ENCODE measurements at regions not wholly inside any gene's neighbourhood (a gene's known extent, or its start where the extent isn't known, plus 50 kb on each side); places are given as distances from the start of the nearest gene placed in this dataset.

DNA sequence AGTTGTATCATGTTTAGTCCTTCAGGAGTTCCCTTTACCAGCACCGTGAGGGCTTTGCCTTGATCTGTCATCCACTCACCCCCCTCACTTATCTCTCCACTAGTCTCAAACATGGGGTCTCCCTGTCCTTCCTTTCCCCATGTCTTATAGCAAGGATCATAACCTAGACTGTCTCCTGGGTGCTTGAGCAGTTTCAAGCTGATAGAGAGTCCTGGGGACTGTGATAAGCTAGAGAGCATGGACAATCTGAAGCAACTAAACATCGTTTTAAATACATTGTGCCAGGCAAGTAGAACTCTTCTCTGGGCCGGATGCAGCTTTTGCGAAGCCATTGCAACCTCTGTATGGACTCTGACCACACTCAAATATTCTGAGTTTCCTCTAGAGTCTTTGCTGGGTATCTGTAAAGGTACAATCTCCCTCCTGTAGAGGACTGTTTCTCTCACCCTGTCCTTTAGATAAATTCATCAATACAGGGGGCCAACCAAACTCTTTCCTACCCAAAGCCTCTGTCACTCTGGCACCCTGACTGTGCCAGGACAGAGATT lies 684.6 kb upstream of the NR2F2 start:
- FAIRE-seq (no peak), DNase-seq (ENCODE audit: insufficient read length, low spot score) (no peak)
- TF ChIP-seq POLR2AphosphoS5 (IDR thresholded peaks at IDR 0.05; ENCODE audit: low read depth, low read length) (no peak), POU2F2 (IDR thresholded peaks at IDR 0.05; ENCODE audit: low read depth, low read length) (no peak), SPI1 (IDR thresholded peaks at IDR 0.05; ENCODE audit: low read depth, low read length) (no peak), POLR2A (IDR thresholded peaks at IDR 0.05; ENCODE audit: low read depth, low read length) (no peak), PAX5 (IDR thresholded peaks at IDR 0.05; ENCODE audit: insufficient read depth, low read length, severe bottlenecking) (no peak), TAF1 (IDR thresholded peaks at IDR 0.05; ENCODE audit: low read depth, low read length) (no peak)

DNA sequence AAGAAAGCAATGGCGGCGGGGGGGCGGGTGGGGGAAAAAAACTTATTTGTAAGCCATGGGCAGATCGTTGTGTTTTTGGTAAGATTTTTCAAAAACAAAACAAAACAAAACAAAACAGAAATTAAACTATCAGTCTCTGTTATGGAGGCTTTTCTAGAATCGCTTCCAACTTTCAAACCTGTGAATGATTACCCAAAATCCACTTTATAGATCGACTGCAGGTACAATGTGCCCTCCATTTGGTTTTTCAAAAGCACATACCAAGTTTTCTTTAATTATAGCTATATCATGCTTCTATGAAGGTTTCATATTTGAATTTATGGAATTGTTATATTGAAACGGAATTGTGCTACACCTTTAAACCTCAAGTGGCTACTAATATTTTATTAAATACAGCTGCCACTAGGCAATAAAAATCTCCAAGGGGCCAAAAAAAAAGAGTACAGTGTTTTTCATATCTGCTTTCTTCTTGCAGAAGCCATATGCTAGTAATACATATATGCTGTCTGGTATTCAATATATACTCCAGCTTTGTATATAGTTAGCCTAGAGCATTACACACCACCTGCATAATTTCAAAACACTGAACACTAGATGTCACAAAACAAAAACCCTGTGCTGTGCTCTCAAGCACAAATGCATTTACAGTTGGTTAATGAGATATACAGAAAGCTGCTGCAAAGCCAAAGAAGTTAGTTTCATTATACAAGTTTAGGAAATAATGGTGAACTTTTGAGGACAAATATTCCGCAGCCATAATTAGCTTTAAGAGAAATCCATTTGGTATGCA lies 683.8 kb upstream of the NR2F2 start:
- DNase-seq (ENCODE audit: insufficient read length, low spot score), result no peak
- TF ChIP-seq PAX5 (IDR thresholded peaks at IDR 0.05; ENCODE audit: insufficient read depth, low read length, severe bottlenecking), result no peak
- TF ChIP-seq POU2F2 (IDR thresholded peaks at IDR 0.05; ENCODE audit: low read depth, low read length), result no peak
- no peak for TF ChIP-seq SPI1 (IDR thresholded peaks at IDR 0.05; ENCODE audit: low read depth, low read length)
- no peak for TF ChIP-seq POLR2A (IDR thresholded peaks at IDR 0.05; ENCODE audit: low read depth, low read length)
- no peak for TF ChIP-seq POLR2AphosphoS5 (IDR thresholded peaks at IDR 0.05; ENCODE audit: low read depth, low read length)
- TF ChIP-seq TAF1 (IDR thresholded peaks at IDR 0.05; ENCODE audit: low read depth, low read length), result no peak
- no peak for FAIRE-seq

DNA sequence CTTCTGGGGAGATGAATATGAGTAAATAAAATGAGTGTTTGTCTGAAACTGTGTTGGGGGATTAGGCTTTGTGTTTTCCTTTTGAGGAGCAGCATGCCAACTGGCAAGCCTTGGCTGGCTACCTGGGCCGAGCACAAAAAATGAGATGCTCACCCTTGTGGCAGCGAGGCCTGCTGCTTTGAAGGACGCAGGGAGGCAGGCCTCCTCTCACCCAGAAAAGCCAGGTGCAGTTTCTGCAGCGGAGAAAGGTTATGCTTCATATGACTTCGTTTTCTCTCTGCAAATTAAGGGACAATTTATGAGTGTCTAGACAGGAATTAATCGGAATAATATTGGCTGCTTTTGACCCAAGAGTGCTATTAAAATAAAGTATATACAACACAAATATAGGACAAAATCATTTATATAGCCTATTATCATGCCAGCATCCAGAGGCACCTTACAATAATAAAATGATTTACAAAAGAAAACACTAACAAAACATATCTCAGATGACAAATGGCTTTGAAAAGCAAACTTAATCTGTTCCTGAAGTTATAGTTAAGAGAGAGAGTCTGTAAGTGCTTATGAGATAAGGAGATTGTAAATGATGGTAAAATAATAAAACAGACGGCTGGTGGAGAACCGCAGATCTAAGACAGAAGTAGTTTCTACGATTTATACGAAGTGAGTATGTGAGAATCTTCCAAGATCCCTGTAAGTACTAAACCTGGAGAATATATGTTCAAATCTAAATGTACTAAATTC lies 682.8 kb upstream of the NR2F2 start:
- no peak for FAIRE-seq
- DNase-seq (ENCODE audit: insufficient read length, low spot score), result no peak
- TF ChIP-seq POLR2A (IDR thresholded peaks at IDR 0.05; ENCODE audit: low read depth, low read length), result no peak
- no peak for TF ChIP-seq SPI1 (IDR thresholded peaks at IDR 0.05; ENCODE audit: low read depth, low read length)
- TF ChIP-seq POLR2AphosphoS5 (IDR thresholded peaks at IDR 0.05; ENCODE audit: low read depth, low read length), result no peak
- TF ChIP-seq POU2F2 (IDR thresholded peaks at IDR 0.05; ENCODE audit: low read depth, low read length), result no peak
- TF ChIP-seq TAF1 (IDR thresholded peaks at IDR 0.05; ENCODE audit: low read depth, low read length), result no peak
- TF ChIP-seq PAX5 (IDR thresholded peaks at IDR 0.05; ENCODE audit: insufficient read depth, low read length, severe bottlenecking), result no peak

DNA sequence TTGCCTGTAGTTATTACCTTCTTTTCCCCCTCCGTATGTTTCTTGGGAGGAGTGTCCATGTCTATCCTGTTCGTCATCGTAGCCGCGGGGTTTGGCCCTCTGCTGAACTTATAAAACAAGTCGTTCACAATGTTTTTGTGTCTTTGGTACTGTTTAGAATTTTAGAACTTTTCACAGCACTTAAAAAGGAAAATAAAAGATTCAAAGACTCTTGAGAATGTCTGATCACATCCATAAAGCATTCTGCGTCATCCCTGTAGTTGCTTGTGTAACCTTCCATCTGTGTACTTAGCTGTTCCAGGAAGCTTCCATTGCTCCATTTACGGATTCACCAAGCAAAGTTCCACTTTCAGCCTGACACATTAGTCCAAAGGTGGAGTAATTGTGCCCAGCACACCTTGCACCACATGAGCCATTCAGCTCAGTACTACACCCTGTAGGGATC lies 677.1 kb upstream of the NR2F2 start:
- DNase-seq (ENCODE audit: insufficient read length, low spot score) (no peak), FAIRE-seq (no peak)
- no peak for TF ChIP-seq TAF1 (IDR thresholded peaks at IDR 0.05; ENCODE audit: low read depth, low read length)
- TF ChIP-seq POLR2AphosphoS5 (IDR thresholded peaks at IDR 0.05; ENCODE audit: low read depth, low read length), result no peak
- TF ChIP-seq POU2F2 (IDR thresholded peaks at IDR 0.05; ENCODE audit: low read depth, low read length), result no peak
- TF ChIP-seq PAX5 (IDR thresholded peaks at IDR 0.05; ENCODE audit: insufficient read depth, low read length, severe bottlenecking), result no peak
- TF ChIP-seq POLR2A (IDR thresholded peaks at IDR 0.05; ENCODE audit: low read depth, low read length), result no peak
- no peak for TF ChIP-seq SPI1 (IDR thresholded peaks at IDR 0.05; ENCODE audit: low read depth, low read length)

DNA sequence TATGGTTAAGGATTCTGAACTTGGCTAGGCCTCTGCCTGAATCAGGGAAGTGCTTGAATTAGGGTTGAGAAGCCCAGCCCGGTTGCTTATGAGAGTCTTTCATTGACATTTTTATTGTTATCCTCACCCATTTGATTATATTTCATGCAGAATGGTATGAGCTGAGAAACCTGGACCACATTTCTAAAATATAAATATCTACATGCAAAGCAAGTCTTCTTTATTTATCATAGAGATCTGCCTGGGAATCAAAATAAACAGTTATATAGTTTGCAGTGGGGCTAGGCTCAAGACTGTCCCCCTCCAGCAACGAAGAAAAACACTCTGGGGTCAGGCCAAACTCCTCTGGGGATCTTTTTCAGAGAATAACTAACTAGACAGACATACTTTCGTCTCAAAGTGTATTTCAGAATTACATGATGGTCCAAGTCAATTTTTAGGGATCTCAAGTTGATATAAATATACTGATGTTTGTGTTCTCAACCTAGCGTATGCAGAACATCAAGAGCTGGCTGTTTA lies 675.4 kb upstream of the NR2F2 start:
- no peak for FAIRE-seq
- DNase-seq (ENCODE audit: insufficient read length, low spot score), result no peak
- TF ChIP-seq POLR2AphosphoS5 (IDR thresholded peaks at IDR 0.05; ENCODE audit: low read depth, low read length) (no peak), POU2F2 (IDR thresholded peaks at IDR 0.05; ENCODE audit: low read depth, low read length) (no peak), PAX5 (IDR thresholded peaks at IDR 0.05; ENCODE audit: insufficient read depth, low read length, severe bottlenecking) (no peak), SPI1 (IDR thresholded peaks at IDR 0.05; ENCODE audit: low read depth, low read length) (no peak), POLR2A (IDR thresholded peaks at IDR 0.05; ENCODE audit: low read depth, low read length) (no peak), TAF1 (IDR thresholded peaks at IDR 0.05; ENCODE audit: low read depth, low read length) (no peak)

DNA sequence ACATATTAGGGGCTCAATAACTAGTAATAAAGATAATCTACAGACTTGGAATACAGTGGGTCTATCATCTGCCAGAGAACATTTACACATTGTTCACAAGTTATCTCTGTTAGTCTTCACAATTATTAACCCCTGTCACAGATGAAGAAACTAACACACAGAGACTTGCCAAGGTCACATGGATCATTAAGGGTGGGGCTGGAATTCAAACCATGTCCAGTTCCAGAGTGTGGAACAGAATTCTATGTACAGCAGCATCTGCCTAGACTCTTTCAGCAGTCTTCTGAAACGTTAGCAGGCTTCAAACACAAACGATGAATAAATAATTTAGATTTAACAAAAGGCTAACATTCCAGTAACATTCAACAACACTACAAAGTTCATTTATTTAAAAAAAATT lies 673.9 kb upstream of the NR2F2 start:
- TF ChIP-seq POLR2A (IDR thresholded peaks at IDR 0.05; ENCODE audit: low read depth, low read length) (no peak), TAF1 (IDR thresholded peaks at IDR 0.05; ENCODE audit: low read depth, low read length) (no peak), POU2F2 (IDR thresholded peaks at IDR 0.05; ENCODE audit: low read depth, low read length) (no peak), SPI1 (IDR thresholded peaks at IDR 0.05; ENCODE audit: low read depth, low read length) (no peak), PAX5 (IDR thresholded peaks at IDR 0.05; ENCODE audit: insufficient read depth, low read length, severe bottlenecking) (no peak), POLR2AphosphoS5 (IDR thresholded peaks at IDR 0.05; ENCODE audit: low read depth, low read length) (no peak)
- DNase-seq (ENCODE audit: insufficient read length, low spot score) (no peak), FAIRE-seq (no peak)

DNA sequence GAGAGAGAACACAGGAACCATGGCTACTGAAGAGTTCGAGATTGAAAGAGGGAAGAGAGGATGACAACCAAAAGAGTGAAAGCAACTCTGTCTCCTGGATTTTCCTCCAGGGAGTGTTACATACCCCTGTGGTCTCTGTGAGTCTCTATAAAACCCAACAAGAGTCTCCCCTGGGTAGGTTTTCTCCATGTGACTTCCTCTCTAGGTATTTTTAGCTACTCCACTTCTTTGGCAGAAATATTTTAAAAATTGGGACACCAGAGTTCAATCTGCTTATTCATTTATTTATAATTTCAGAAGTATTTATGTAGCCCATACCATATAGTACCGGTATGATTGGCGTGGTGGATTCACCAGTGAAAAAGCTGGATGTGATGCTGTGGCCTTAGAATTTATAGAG lies 671.7 kb upstream of the NR2F2 start:
- no peak for FAIRE-seq
- TF ChIP-seq TAF1 (IDR thresholded peaks at IDR 0.05; ENCODE audit: low read depth, low read length), result no peak
- TF ChIP-seq PAX5 (IDR thresholded peaks at IDR 0.05; ENCODE audit: insufficient read depth, low read length, severe bottlenecking), result no peak
- TF ChIP-seq SPI1 (IDR thresholded peaks at IDR 0.05; ENCODE audit: low read depth, low read length), result no peak
- no peak for TF ChIP-seq POU2F2 (IDR thresholded peaks at IDR 0.05; ENCODE audit: low read depth, low read length)
- no peak for TF ChIP-seq POLR2AphosphoS5 (IDR thresholded peaks at IDR 0.05; ENCODE audit: low read depth, low read length)
- TF ChIP-seq POLR2A (IDR thresholded peaks at IDR 0.05; ENCODE audit: low read depth, low read length), result no peak

DNA sequence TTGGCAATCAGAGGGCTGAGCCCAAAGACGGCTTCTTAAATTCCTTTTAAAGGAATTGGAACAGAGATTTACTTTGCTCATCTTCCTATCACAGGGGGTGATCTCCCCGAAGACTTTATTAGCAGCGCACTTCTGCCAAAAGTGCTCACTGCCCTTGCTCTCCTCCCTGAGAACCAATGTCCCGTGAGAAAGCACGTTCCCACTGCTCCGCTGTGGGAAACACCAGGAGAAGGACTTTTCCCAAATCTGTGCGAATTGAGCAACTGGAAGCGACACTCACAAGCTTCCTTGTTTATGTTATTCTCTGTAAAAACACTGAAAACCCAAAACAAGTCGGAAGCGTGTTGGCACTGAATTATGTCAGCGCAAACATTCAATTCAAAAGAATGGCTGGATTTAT lies 670.8 kb upstream of the NR2F2 start:
- TF ChIP-seq TAF1 (IDR thresholded peaks at IDR 0.05; ENCODE audit: low read depth, low read length), result no peak
- no peak for TF ChIP-seq SPI1 (IDR thresholded peaks at IDR 0.05; ENCODE audit: low read depth, low read length)
- no peak for TF ChIP-seq PAX5 (IDR thresholded peaks at IDR 0.05; ENCODE audit: insufficient read depth, low read length, severe bottlenecking)
- no peak for TF ChIP-seq POLR2AphosphoS5 (IDR thresholded peaks at IDR 0.05; ENCODE audit: low read depth, low read length)
- FAIRE-seq (no peak), DNase-seq (ENCODE audit: insufficient read length, low spot score) (no peak)

More for the DNA sequence above, 671.7 kb upstream of the NR2F2 start:
- no peak for DNase-seq (ENCODE audit: insufficient read length, low spot score)

DNA sequence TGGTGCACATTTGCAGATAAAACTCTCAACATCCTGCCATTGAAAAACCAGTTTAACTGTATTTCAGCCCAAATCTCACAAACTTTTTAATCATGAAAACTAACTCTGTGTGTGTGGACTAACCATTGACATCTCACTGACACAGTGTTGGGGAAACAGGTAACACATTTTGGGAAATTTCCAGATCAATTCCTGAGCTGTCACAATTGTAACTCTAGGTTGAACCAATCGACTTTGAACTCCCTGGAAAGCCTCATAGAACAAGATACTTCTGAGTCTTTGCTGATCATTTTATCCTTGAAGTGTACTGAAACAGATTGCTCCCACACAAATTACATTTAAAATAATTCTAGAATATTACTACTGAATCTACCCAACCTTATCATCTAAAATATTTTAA lies 667.9 kb upstream of the NR2F2 start:
- no peak for DNase-seq (ENCODE audit: insufficient read length, low spot score)
- TF ChIP-seq TAF1 (IDR thresholded peaks at IDR 0.05; ENCODE audit: low read depth, low read length) (no peak), POU2F2 (IDR thresholded peaks at IDR 0.05; ENCODE audit: low read depth, low read length) (no peak), PAX5 (IDR thresholded peaks at IDR 0.05; ENCODE audit: insufficient read depth, low read length, severe bottlenecking) (no peak), SPI1 (IDR thresholded peaks at IDR 0.05; ENCODE audit: low read depth, low read length) (no peak), POLR2AphosphoS5 (IDR thresholded peaks at IDR 0.05; ENCODE audit: low read depth, low read length) (no peak), POLR2A (IDR thresholded peaks at IDR 0.05; ENCODE audit: low read depth, low read length) (no peak)
- FAIRE-seq, result no peak

Measured in GM12891 (cell line).